ENCODE measurements at regions not wholly inside any gene's neighbourhood (a gene's known extent, or its start where the extent isn't known, plus 50 kb on each side); places are given as distances from the start of the nearest gene placed in this dataset.

DNA sequence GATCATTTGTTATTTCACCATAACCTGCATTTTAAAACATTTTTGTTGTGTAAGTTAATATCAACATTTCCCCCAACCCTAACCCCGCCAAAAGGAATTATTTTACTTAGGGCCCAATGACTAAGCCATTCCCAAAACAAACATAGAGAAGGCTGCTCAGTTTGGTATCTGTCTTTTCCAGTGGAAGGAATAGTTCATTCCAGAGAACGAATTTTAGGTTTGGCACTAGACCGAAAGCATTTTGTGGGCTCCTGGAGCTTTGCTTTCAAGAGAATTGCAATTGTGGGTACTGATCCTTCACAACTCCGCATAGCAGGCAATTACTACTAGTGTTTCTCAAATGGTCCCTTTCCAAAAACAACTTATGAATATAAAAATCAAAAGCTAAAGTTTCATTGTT is 226.7 kb upstream of the MAD2L1 start:
- TF ChIP-seq, protein P1, sequence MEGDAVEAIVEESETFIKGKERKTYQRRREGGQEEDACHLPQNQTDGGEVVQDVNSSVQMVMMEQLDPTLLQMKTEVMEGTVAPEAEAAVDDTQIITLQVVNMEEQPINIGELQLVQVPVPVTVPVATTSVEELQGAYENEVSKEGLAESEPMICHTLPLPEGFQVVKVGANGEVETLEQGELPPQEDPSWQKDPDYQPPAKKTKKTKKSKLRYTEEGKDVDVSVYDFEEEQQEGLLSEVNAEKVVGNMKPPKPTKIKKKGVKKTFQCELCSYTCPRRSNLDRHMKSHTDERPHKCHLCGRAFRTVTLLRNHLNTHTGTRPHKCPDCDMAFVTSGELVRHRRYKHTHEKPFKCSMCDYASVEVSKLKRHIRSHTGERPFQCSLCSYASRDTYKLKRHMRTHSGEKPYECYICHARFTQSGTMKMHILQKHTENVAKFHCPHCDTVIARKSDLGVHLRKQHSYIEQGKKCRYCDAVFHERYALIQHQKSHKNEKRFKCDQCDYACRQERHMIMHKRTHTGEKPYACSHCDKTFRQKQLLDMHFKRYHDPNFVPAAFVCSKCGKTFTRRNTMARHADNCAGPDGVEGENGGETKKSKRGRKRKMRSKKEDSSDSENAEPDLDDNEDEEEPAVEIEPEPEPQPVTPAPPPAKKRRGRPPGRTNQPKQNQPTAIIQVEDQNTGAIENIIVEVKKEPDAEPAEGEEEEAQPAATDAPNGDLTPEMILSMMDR (conservative IDR thresholded peaks at IDR 0.05; ENCODE audit: low read depth, low read length) = no peak
- no peak for TF ChIP-seq EZH2 (IDR thresholded peaks at IDR 0.05; ENCODE audit: borderline replicate concordance, low read depth, low read length, poor library complexity, severe bottlenecking)
